ENCODE measurements at regions not wholly inside any gene's neighbourhood (a gene's known extent, or its start where the extent isn't known, plus 50 kb on each side); places are given as distances from the start of the nearest gene placed in this dataset.
"Not testable (repeated sequence)": the region's sequence is repeated elsewhere in the genome, so short reads cannot be mapped to it uniquely, and the experiment has no call there.

DNA sequence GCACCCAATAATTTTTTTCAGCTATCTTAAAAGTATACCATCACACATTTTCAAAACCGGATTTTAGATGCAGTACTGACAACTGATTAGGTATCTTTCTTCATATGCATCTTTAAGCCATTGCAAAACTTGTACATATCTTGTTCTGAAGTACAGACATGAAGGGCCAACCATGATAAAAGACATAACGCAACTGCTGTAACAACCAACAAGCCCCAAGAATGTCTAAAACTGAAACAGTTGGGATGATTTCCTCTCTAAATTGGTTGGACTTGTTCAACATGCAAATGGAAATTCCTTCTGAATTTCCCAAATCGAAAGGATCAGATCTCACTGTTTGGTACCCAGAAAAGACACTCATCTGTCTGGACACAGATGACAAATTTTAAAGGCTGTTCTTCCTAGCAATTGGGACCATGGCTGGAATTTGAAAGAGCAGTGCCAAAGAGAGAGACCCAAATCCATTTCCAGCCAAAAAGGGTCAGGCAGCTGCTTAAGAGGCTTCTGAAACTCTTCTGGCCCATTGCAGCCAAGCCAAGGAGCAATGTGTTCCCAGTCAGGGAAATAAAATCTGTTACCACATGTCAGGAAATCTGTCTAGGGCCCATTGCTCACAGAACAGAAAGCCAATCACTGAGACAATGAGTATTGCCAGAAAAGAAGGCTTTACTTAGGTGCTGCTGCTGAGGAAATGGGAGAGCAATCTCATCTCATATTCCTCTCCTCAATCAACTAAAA lies 1122.4 kb upstream of the USP15 start:
- no peak for DNase-seq

DNA sequence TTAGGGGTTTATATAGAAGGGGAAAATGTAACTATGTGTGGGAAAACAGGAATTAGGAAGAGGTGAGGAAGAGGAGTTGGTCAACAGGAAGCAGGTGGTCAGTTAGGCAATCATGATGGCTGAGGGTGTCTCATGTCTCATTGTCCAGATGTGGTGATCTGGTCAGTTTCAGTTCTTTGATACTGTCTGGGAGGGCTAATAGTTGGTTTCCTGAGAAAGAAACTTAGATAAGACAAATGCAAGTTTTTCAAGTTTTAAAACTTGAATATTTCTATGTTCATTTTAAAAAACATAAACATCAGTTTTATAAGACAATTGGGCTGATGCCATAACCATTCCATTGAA lies 1121.8 kb upstream of the USP15 start:
- DNase-seq, result no peak

- no peak for DNase-seq
These were observed 1098.2 kb upstream of the USP15 start for GRCh38 chr12:61161961-61162360.

DNA sequence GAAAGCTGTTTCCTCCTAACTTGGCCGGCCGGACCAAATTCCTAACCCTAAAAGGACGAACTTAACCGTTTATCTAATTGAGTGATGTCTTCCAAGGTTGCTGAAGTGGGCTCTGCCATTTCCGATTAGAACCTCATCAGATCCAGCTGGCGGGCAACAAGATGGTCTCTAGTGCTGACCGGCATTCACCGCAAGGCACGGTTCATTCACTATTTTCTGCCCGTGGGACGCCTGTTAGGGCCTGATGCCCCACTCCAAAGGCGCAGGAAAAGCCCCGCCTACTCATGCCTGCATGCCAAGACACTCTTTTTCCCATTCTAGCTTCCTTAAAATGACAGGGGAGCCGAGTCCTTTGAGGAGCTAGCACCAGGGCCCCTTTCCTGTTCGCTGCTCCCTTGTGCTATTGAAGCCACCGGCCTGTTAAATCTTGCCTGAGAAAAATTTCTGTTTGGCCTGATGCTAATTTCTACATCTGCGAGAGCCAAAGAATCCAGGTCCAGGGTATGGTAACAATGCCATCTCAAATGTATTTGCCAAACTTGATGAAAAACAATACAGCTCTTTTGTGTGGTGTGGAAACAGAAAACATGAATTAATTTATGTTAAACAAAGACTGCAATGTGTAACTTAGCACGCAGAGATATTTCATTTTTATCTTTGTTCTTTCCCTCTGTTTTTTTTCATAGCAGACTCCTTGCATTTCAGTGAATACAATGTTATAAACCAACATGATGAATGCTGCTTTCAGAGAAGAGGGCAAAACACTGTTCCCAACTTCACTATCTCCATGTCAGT lies 1071.2 kb upstream of the USP15 start:
- no peak for DNase-seq

DNA sequence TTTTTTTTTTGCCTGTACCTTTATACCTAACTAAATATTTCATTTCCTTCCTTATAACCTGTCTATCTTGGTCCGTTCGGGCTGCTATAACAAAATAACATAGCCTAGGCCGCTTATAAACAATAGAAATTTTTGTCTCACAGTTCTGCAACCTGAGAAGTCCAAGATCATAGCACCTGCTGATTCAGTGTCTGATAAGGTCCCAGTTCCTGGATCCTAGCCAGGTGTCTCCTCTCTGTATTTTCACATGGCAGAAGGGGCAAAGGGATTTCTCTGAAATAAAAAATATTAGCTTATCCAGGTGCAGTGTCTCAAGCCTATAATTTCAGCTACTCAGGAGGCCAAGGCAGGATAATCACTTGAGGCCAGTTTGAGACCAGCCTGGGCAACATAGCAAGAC lies 1046.6 kb upstream of the USP15 start:
- DNase-seq, result no peak

GRCh38 chr12:61220337-61220736 lies 1039.9 kb upstream of the USP15 start:
- DNase-seq, result no peak

DNA sequence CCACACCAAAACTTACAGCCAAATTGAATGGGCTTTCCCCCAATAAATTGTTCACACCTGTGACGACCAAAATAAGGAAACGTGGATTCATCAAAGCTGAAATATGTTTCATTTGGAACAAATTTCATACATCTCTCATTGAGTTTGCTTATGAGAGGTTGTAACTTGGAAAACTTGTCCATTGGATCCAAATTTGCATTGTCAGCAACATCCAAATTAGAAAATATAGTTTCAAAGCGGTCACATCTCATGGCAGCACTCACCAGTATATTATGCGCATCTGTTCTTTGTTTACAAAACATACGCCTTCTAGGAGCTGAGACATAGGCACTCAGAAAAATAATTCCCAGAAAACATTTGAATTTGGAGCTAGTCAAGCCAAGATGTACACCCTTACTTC lies 1028.2 kb upstream of the USP15 start:
- DNase-seq, result no peak

DNA sequence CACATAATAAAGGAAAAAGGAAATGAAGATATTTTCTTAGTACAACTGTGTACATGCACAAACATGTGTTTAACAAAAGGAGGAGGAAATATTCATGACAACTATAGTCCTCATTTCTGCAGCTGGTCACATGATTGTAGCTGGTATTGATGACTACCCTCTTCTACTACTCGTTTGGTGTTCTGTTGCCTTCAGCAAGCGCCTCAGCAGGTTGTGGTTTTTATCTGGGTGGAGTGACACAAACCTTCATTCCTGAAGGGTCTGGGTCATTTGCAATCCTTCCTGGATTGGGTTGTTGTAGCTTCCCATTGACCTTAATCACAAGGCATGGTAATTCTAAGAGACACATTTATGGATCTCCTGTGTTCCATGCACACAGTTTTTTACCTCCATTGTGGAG lies 1009.9 kb upstream of the USP15 start:
- no peak for DNase-seq

DNA sequence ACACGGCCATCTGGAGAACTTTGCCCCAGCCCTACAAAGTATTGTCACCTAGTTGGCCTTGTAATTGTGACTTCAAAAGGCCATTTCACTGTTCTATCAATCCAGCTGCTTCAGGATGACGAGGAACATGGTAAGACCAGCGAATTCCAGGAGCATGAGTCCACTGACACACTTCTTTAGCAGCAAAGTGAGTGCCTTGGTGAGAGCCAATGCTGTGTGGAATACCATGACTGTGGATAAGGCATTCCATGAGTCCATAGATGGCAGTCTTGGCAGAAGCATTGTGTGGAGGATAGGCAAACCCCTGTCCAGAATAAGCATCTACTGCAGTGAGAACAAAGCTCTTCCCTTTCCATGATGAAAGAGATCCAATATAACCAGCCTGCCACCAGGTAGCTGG lies 1009.1 kb upstream of the USP15 start:
- DNase-seq, result no peak

- no peak for DNase-seq
These were observed 1006.0 kb upstream of the USP15 start for GRCh38 chr12:61254225-61254624.

GRCh38 chr12:61264294-61264693 lies 995.9 kb upstream of the USP15 start:
- not testable (repeated sequence) for DNase-seq

DNA sequence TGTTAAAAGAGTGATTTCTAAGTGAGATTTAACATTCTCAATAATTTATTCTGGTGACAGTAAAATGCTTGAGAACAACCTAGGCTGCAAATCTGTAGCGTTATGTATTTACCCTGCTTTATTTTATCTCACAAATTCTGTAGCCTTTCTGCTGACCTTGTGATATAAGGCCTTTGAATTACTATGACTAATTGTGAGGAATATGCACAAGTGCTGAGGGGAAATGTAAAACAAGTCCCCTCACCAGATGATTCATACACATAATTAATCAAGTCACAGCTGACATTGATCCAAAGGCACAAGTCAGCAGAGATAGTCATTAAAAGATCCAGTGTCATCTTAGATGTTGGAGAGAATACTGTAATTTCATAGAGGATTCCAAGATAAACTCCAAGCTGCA lies 992.7 kb upstream of the USP15 start:
- no peak for DNase-seq

- DNase-seq, result no peak
These were observed 987.8 kb upstream of the USP15 start for GRCh38 chr12:61272441-61272840.

DNA sequence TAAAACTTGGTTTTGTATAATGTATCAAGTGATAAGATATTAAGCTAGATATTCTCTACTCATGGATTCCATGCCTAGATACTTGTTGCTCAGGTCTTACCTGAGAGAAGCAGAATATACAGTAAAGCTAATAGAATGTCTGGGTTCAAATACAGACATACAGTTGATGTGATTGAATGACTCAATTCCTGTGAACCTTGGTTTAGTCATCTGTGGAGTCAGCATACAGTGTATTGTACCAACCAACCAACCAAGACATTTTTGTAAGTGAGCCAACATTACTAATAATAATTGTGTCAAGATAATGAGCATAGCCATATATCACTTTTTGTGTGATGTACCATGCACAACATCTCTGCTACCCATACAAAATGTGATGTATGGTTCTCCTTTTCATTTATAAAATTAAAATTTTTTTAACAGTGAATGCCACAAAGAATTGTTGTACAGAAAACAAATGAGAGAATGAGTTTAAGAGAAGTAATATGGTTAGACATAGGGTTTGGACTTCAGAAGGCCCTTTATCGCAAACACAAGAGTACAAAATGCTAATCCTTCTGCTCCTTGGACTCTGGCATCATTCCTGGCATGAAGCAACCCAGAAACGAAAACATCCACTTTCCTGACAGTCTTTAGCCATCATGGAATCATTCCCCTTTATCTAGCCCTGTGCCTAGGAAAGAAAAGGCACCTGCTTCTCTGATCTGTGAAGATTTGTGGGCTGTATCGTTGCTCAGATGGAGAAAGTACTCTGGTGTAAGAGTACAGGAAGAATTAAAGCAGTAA lies 977.2 kb upstream of the USP15 start:
- no peak for DNase-seq

DNA sequence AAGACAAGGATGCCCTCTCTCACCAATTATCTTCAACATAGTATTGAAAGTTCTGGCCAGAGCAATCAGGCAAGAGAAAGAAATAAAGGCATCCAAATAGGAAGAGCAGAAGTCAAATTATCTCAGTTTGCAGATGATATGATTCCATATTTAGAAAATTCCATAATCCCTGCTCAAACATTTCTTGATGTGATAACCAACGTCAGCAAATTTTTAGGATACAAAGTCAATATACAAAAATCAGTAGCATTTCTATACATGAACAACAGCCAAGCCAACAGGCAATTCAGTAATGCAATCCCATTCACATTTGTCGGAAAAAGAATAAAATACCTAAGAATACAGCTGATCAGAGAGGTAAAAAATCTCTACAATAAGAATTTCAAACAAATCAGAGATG lies 969.7 kb upstream of the USP15 start:
- DNase-seq, result no peak

DNA sequence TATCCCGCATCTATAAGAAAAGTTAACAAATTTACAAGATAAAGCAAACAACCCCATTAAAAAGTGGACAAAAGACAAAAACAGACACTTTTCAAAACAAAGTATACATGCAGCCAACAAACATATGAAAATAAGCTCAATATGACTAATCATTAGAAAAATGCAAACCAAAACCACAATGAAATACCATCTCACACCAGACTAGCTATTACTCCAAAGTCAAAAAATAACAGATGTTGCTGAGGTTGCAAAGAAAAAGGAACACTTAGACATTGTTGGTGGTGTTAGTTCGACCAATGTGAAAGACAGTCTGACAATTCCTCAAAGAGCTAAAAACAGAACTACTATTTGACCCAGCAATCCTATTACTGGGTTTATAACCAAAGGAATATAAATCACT lies 968.6 kb upstream of the USP15 start:
- DNase-seq, result no peak

GRCh38 chr12:61294011-61294410 lies 966.2 kb upstream of the USP15 start:
- DNase-seq, result not testable (repeated sequence)

DNA sequence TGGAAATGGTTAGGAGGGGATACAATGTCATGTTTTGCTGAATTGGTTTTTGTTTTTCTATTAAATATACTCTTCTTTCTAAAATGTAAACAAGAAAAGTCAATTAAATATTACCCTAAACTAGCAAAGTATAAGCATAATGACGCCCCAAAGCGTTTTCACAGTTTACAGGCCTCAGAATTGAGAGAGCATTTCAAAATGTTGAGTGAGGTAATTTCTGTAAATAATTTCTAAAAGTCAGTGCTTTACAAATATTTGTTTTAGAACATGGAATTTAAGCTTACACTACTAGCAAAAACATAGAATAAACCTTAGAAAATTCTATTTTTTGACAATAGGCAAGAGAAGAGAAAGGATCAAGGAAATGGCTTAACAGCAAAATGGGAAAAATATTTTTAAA lies 958.4 kb upstream of the USP15 start:
- no peak for DNase-seq

GRCh38 chr12:61302282-61302681 lies 957.9 kb upstream of the USP15 start:
- no peak for DNase-seq

DNA sequence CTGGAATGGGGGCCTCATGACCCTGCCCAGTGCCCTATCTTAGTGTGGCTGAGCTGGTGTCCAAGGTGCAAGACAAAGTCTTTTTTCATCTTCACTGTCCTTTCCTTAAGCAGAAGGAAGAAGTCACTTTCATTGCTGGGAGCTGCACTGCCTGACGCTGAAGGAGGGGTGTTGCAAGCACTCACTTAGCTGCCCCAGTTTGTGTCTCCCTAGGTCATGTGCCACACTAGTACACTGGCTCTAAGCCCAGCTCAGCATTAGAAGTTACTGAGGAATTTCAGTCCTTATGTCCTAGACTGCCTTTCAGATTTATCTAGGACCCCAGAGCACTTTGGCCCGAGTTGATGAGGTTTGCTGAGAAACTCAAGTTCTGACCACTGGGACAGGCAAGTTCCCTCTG lies 952.0 kb upstream of the USP15 start:
- no peak for DNase-seq

DNA sequence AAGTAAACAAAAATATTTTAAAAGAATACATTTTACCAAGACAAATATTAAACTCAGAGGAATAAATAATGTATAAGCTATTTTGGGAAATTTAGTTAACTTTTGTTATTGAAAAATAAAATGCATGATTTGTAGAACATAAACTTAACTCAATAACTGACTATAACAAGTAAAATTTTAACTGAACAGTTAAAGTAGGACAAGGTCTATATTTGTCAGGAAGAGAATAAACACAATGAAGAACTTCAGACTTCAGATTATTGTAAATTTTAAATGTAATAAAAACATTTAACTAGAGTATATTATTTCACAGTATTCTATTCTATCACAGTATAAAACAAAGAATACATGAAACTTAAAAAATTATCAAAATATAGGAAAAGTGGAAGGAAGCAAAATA lies 948.8 kb upstream of the USP15 start:
- no peak for DNase-seq

DNA sequence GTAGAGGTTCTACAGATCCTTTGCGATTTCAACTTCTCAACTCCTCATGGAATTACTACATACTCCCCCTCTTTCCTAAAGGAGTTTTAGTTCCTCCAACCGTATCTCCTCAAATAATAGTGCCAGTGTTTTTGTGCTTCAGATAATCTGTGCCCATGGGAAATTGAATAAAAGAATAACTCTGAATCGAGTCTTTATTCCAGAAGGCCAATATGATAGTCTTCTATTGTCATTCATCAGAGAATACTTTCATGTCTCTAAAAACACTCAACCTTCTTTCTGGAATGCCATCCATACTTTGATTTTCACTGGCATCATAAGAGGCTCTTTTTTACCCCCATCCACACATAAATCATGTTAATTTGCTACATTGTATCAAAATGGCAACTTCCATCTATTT lies 911.3 kb upstream of the USP15 start:
- no peak for DNase-seq

GRCh38 chr12:61355105-61355504 lies 905.1 kb upstream of the USP15 start:
- DNase-seq, result no peak

- DNase-seq, result no peak
These were observed 903.7 kb upstream of the USP15 start for GRCh38 chr12:61356485-61356884.

Measured in CD4-positive, alpha-beta T cell treated with Interleukin-17A for 4 hours (primary cell).